ENCODE measurements at regions not wholly inside any gene's neighbourhood (a gene's known extent, or its start where the extent isn't known, plus 50 kb on each side); places are given as distances from the start of the nearest gene placed in this dataset.

- Histone ChIP-seq H3K4me1 (replicated peaks in 1 of 4; ENCODE audit: control insufficient read depth in 3 of 4, insufficient read depth in 4 of 4, low read length in 3 of 4) (no peaks in the 10 kb centered on the region), H3K36me3 (ENCODE audit: control insufficient read depth in 2 of 4, insufficient read depth in 4 of 4, low read length in 3 of 4) (no peaks in the 10 kb centered on the region), H2BK20ac (ENCODE audit: low read length) (no peak overlapping the region), H3K18ac (ENCODE audit: extremely low read depth, low read length) (no peak overlapping the region), H3K9ac (replicated peaks in 1 of 4; ENCODE audit: extremely low read depth in 1 of 4, low read depth in 3 of 4, low read length in 3 of 4) (no peak overlapping the region), H2BK12ac (ENCODE audit: low read depth, low read length) (no peak overlapping the region), H3K56ac (replicated peaks; ENCODE audit: insufficient read length, low read depth, low read length) (no peak overlapping the region), H3K27me3 (replicated peaks in 1 of 4; ENCODE audit: control insufficient read depth in 3 of 4, extremely low read depth in 1 of 4, insufficient read depth in 3 of 4, low read length in 3 of 4) (no peaks in the 10 kb centered on the region), H4K20me1 (replicated peaks in 1 of 2; ENCODE audit: control insufficient read depth in 1 of 2, insufficient read depth in 2 of 2, low read length in 2 of 2) (no peaks in the 10 kb centered on the region), H3K27ac (ENCODE audit: low read depth, low read length) (no peak overlapping the region), H3K23me2 (ENCODE audit: low read depth, low read length) (no peaks in the 10 kb centered on the region), H3K9me3 (ENCODE audit: insufficient read depth in 2 of 2, low read depth in 1 of 2, low read length in 1 of 2) (no peaks in the 10 kb centered on the region), H3K4me3 (ENCODE audit: extremely low read depth in 1 of 4, insufficient read depth in 2 of 4, low read depth in 3 of 4, low read length in 4 of 4) (no peak overlapping the region), H3K79me2 (ENCODE audit: control insufficient read depth in 1 of 2, insufficient read depth in 2 of 2, low read length in 2 of 2) (no peaks in the 10 kb centered on the region), H4K91ac (replicated peaks; ENCODE audit: insufficient read length, low read length) (no peak overlapping the region), H3K14ac (ENCODE audit: insufficient read length) (no peak overlapping the region), H3K4me2 (ENCODE audit: insufficient read depth in 1 of 2, low read depth in 2 of 2, low read length in 2 of 2) (no peak overlapping the region), H3K4ac (replicated peaks; ENCODE audit: insufficient read length, low read depth, low read length) (no peak overlapping the region), H3K23ac (ENCODE audit: insufficient read length) (no peak overlapping the region), H2BK5ac (ENCODE audit: low read depth, low read length) (no peak overlapping the region), H2BK15ac (ENCODE audit: low read length) (no peak overlapping the region), H2AK5ac (ENCODE audit: low read depth, low read length) (no peak overlapping the region), H4K8ac (ENCODE audit: extremely low read depth, insufficient read depth, low read length) (no peak overlapping the region), H3K79me1 (ENCODE audit: low read depth, low read length) (no peaks in the 10 kb centered on the region), H4K5ac (ENCODE audit: insufficient read length, low read depth, low read length) (no peak overlapping the region), H2AFZ (ENCODE audit: low read length) (no peak overlapping the region), H2BK120ac (replicated peaks; ENCODE audit: low read depth, low read length) (no peak overlapping the region)
- WGBS, 2 experiments (ENCODE audit: extremely low coverage in 1 of 2, insufficient coverage in 1 of 2, insufficient read length in 1 of 2, insufficient replicate concordance in 2 of 2, low coverage in 1 of 2, low lambda C conversion rate in 2 of 2, missing lambda C conversion rate in 1 of 2): 93% methylated on average over 1 of the region's 1 CpG; no CpG with 5 or more reads in 1 of the 2 experiments
- DNase-seq (ENCODE audit: low read depth in 1 of 2, low spot score in 2 of 2) (no peak), FAIRE-seq (no peak)
- POLR2A ChIA-PET (ENCODE audit: partially characterized antibody): no interaction called here
- CTCF ChIA-PET (ENCODE audit: partially characterized antibody): no interaction called here
- no peak for TF ChIP-seq KDM1A (IDR thresholded peaks at IDR 0.05; ENCODE audit: borderline replicate concordance, low read length)
- no peak for TF ChIP-seq MAX (IDR thresholded peaks at IDR 0.05)
- TF ChIP-seq SIN3A (conservative IDR thresholded peaks at IDR 0.05 in 1 of 2, IDR thresholded peaks at IDR 0.05 in 1 of 2; ENCODE audit: low read depth in 1 of 2, low read length in 2 of 2): no peak
- TF ChIP-seq TCF12 (IDR thresholded peaks at IDR 0.05; ENCODE audit: low read depth, low read length): no peak
- no peak for TF ChIP-seq MAFK (IDR thresholded peaks at IDR 0.05; ENCODE audit: low read depth, low read length)
- TF ChIP-seq BCL11A (IDR thresholded peaks at IDR 0.05; ENCODE audit: low read depth in 2 of 2, low read length in 2 of 2): no peak
- no peak for TF ChIP-seq TBP (IDR thresholded peaks at IDR 0.05; ENCODE audit: low read depth, low read length)
- TF ChIP-seq POLR2AphosphoS5 (IDR thresholded peaks at IDR 0.05; ENCODE audit: low read depth, low read length): no peak
- TF ChIP-seq CEBPB (IDR thresholded peaks at IDR 0.05; ENCODE audit: low read depth, low read length): no peak
- no peak for TF ChIP-seq GTF2F1 (IDR thresholded peaks at IDR 0.05; ENCODE audit: borderline replicate concordance, low read depth, low read length)
- no peak for TF ChIP-seq SAP30 (IDR thresholded peaks at IDR 0.05; ENCODE audit: insufficient read depth, insufficient replicate concordance, low read length)
- no peak for TF ChIP-seq YY1 (IDR thresholded peaks at IDR 0.05; ENCODE audit: low read depth, low read length)
- no peak for TF ChIP-seq NRF1 (IDR thresholded peaks at IDR 0.05; ENCODE audit: low read depth, low read length)
- no peak for TF ChIP-seq ATF3 (IDR thresholded peaks at IDR 0.05; ENCODE audit: insufficient read depth, low read depth, low read length)
Measured at GRCh38 chr5:89276566-89277305, 393.8 kb upstream of the MEF2C start.
